Esophagus squamous epithelium (tissue), 4 donors: ENCODE measurements at regions not wholly inside any gene's neighbourhood (a gene's known extent, or its start where the extent isn't known, plus 50 kb on each side); places are given as distances from the start of the nearest gene placed in this dataset.

Experiments
- CTCF ChIP-seq, 6 experiments: fragments of 450-650 bp in 4 of 6; fragments of 200-600 bp in 2 of 6; sonication (generic) in 2 of 6; IDR thresholded peaks; one replicate each; pipeline ENCODE4 v1.5.1; 2016 to 2019; ENCODE audit warnings: antibody characterized with exemption in 6 of 6, mild to moderate bottlenecking in 4 of 6, moderate library complexity in 4 of 6
- POLR2A ChIP-seq, 4 donors: fragments of 450-650 bp; IDR thresholded peaks; one replicate each; pipeline ENCODE4 v1.6.1; 2017; ENCODE audit warnings: antibody characterized with exemption in 4 of 4, mild to moderate bottlenecking in 4 of 4, moderate library complexity in 3 of 4

GRCh38 chr16:17559394-17559793 lies 88.6 kb upstream of the XYLT1 start:
- TF ChIP-seq POLR2A (IDR thresholded peaks at IDR 0.05) (no peak), CTCF (IDR thresholded peaks at IDR 0.05) (no peak)
